DOHH2 (cell line): ENCODE measurements at regions not wholly inside any gene's neighbourhood (a gene's known extent, or its start where the extent isn't known, plus 50 kb on each side); places are given as distances from the start of the nearest gene placed in this dataset.
A peak's percentile ranks its signal among the peaks of the same experiment; 100 is the strongest.
"Not testable (repeated sequence)": the region's sequence is repeated elsewhere in the genome, so short reads cannot be mapped to it uniquely, and the experiment has no call there.

Source experiments
- H3F3A ChIP-seq: fragments of 200-600 bp; sonication (generic), shearing (Covaris generic); 2 replicates; pipeline ENCODE4 v1.6.0; 2016; ENCODE audit warnings: antibody characterized with exemption, mild to moderate bottlenecking; ENCODE audit not compliant: control insufficient read depth, insufficient read depth
- H3K27ac ChIP-seq: fragments of 200-600 bp; sonication (generic); 2 replicates; pipeline ENCODE4 v1.5.1; 2014; ENCODE audit warnings: low read depth, mild to moderate bottlenecking, low read length, moderate library complexity
- H3K27me3 ChIP-seq: fragments of 200-600 bp; sonication (generic); 2 replicates; pipeline ENCODE4 v1.6.1; 2014; ENCODE audit warnings: mild to moderate bottlenecking, low read length, mixed read lengths; ENCODE audit not compliant: control insufficient read depth
- H3K36me3 ChIP-seq: fragments of 200-600 bp; sonication (generic); 2 replicates; pipeline ENCODE4 v1.6.1; 2014; ENCODE audit warnings: mild to moderate bottlenecking, low read length, moderate library complexity, mixed read lengths; ENCODE audit not compliant: control insufficient read depth
- H3K4me1 ChIP-seq: fragments of 200-600 bp; sonication (generic); 2 replicates; pipeline ENCODE4 v1.6.1; 2014; ENCODE audit warnings: mild to moderate bottlenecking, low read length, mixed read lengths; ENCODE audit not compliant: control insufficient read depth
- H3K4me2 ChIP-seq: fragments of 200-600 bp; sonication (generic); 2 replicates; pipeline ENCODE4 v1.6.0; 2014; ENCODE audit warnings: mild to moderate bottlenecking, low read length, moderate library complexity
- H3K4me3 ChIP-seq: fragments of 200-600 bp; sonication (generic); 2 replicates; pipeline ENCODE4 v1.5.1; 2014; ENCODE audit warnings: mild to moderate bottlenecking, low read length, mixed read lengths
- H3K79me2 ChIP-seq: fragments of 200-600 bp; sonication (generic); 2 replicates; pipeline ENCODE4 v1.6.1; 2014; ENCODE audit warnings: mild to moderate bottlenecking, low read length, mixed read lengths; ENCODE audit not compliant: control insufficient read depth
- H3K9me2 ChIP-seq: fragments of 200-600 bp; sonication (generic); replicated peaks from 2 replicates; pipeline ENCODE4 v1.6.1; 2014; ENCODE audit warnings: mild to moderate bottlenecking, low read length, mixed read lengths; ENCODE audit not compliant: control insufficient read depth
- H3K9me3 ChIP-seq: fragments of 200-600 bp; sonication (generic); 2 replicates; pipeline ENCODE4 v1.6.1; 2014; ENCODE audit warnings: antibody characterized with exemption, low read length, mixed read lengths; ENCODE audit not compliant: control insufficient read depth, insufficient read depth
- H4K20me1 ChIP-seq: fragments of 200-600 bp; sonication (generic); 2 replicates; pipeline ENCODE4 v1.6.0; 2014; ENCODE audit warnings: low read depth, mild to moderate bottlenecking, antibody characterized with exemption, low read length, moderate library complexity; ENCODE audit not compliant: control insufficient read depth, insufficient read depth
- TF ChIP-seq, protein P1 (sequence below): fragments of 200-600 bp; sonication (generic); IDR thresholded peaks from one replicate; pipeline ENCODE4 v1.5.1; 2014; ENCODE audit warnings: antibody characterized with exemption, mild to moderate bottlenecking, low read depth, low read length; ENCODE audit not compliant: poor library complexity, severe bottlenecking

DNA sequence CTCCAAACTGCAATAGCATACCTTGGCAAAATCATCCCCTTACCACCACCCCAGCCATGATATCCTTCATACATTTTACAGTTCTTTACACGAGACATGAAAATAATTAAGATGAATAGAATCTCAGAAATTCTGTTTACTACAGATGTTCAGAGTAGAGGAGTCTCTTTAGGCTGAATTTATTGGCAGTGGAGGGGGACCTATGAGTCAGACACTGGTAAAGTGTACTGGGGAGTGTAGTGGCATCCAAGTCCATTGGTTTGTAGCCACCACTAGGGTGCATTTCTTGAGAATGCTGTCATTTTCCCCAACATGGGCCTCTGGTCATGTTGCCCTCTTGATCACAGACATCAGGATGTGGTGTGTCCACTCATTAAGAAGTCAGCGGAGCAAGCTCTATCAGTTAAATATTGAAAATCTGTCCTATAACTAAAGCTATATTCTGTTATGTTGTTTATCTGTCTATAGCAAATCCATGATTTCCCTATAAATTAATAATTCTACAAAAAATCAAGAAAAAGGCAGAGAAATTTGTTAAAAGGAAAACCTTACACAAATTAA lies 672.2 kb downstream of the PRIM2 start:
- H3F3A ChIP-seq, H3K4me1 ChIP-seq, H4K20me1 ChIP-seq, H3K9me3 ChIP-seq, H3K27ac ChIP-seq, H3K27me3 ChIP-seq, H3K79me2 ChIP-seq, H3K4me3 ChIP-seq, H3K4me2 ChIP-seq, H3K36me3 ChIP-seq, H3K9me2 ChIP-seq: not testable (repeated sequence)

DNA sequence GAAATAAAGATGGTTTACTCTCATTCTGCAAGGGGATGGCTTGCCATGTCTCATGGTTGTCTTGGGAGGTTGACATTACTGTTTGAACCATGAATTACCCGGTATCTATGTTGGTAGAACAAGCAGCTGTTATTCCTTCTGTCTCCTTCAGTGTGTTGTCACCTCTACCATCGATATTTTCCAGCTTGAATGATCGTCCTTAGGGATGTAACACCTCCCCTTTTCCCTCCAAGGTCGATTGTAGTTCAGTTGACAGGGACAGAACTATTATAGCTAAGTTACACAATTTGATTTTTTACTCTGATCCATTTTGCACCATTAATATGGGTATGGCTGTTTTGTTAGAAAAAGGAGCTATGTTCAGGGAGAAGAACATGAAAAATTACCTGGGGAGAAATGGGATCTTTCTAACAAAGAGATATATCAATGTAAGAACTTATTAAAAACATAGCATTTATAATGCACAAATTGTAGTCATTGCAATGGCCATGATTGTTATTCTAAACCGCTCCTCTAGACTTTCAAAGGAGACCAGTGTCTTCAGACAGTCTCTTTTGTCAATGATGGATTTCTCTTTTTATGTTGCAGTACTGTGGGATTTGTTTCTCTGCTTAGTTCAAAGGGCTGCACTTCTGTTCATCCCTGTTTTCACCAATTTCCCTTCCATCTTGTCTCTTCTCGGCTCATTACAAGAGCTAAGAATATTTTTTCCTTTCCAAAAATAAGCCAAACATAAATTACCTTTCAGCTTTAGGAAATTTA lies 681.6 kb downstream of the PRIM2 start:
- H3K4me1 ChIP-seq, H3K9me2 ChIP-seq, H4K20me1 ChIP-seq, H3K4me2 ChIP-seq, H3F3A ChIP-seq, H3K27me3 ChIP-seq, H3K27ac ChIP-seq, H3K4me3 ChIP-seq, H3K79me2 ChIP-seq, H3K9me3 ChIP-seq, H3K36me3 ChIP-seq: not testable (repeated sequence)

DNA sequence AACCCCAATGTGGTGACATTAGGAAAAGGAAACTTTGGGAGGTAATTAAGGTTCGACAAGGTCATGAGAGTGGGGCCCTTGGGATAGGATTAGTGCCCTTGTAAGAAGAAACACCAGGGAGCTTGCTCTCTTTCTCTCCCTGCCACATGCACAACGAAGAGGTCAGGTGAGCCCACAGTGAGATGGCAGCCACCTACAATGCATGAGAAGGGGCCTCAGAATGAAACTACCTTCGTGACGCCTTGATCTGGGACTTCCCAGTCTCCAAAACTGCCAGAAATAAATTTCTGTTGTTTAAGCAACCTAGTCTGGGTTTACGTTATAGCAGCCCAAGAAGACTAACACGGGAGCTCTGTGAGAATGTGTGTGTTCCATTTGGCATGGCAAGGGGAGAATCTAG lies 682.8 kb downstream of the PRIM2 start:
- not testable (repeated sequence) for H3K27ac ChIP-seq, H3K4me2 ChIP-seq, H3K4me3 ChIP-seq, H3K79me2 ChIP-seq, H3F3A ChIP-seq, H3K27me3 ChIP-seq, H3K4me1 ChIP-seq, H3K9me2 ChIP-seq, H4K20me1 ChIP-seq, H3K9me3 ChIP-seq, H3K36me3 ChIP-seq

DNA sequence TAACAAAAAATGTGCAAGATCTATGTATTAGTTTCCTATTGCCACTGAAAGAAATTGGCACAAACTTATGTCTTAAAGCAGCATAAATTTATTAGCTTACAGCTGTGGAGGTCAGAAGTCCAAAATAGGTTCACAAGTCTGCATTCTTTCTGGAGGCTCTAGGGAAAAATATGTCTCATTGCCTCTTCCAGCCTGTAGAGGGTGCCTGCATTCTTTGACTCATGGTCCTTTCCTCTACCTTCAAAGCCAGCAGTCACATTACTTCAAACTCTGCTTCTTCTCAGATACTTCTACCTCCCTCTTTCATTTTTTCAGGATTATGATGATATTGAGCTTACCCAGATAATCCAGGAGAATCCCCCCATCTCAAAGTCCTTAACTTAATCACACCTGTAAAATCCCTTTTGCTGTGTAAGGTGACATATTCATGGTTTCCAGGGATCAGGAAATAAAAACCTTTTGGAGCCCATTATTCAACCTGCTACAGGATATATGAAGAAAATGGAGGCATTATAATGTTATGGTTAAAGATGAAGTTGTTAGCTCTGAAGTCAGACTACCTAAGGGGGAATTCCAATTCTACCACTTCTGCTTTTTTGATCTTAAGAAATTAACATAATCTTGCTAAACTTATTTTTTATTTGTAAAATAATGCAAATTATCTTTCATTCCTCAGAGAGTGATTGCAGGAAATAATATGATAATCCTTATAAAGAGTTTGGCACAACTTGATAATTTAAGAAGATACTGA lies 686.2 kb downstream of the PRIM2 start:
- H4K20me1 ChIP-seq, H3K9me3 ChIP-seq, H3K36me3 ChIP-seq, H3K27ac ChIP-seq, H3K27me3 ChIP-seq, H3F3A ChIP-seq, H3K9me2 ChIP-seq, H3K4me2 ChIP-seq, H3K79me2 ChIP-seq, H3K4me1 ChIP-seq, H3K4me3 ChIP-seq: not testable (repeated sequence)
- TF ChIP-seq, protein P1, sequence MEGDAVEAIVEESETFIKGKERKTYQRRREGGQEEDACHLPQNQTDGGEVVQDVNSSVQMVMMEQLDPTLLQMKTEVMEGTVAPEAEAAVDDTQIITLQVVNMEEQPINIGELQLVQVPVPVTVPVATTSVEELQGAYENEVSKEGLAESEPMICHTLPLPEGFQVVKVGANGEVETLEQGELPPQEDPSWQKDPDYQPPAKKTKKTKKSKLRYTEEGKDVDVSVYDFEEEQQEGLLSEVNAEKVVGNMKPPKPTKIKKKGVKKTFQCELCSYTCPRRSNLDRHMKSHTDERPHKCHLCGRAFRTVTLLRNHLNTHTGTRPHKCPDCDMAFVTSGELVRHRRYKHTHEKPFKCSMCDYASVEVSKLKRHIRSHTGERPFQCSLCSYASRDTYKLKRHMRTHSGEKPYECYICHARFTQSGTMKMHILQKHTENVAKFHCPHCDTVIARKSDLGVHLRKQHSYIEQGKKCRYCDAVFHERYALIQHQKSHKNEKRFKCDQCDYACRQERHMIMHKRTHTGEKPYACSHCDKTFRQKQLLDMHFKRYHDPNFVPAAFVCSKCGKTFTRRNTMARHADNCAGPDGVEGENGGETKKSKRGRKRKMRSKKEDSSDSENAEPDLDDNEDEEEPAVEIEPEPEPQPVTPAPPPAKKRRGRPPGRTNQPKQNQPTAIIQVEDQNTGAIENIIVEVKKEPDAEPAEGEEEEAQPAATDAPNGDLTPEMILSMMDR: peak; percentile 39

DNA sequence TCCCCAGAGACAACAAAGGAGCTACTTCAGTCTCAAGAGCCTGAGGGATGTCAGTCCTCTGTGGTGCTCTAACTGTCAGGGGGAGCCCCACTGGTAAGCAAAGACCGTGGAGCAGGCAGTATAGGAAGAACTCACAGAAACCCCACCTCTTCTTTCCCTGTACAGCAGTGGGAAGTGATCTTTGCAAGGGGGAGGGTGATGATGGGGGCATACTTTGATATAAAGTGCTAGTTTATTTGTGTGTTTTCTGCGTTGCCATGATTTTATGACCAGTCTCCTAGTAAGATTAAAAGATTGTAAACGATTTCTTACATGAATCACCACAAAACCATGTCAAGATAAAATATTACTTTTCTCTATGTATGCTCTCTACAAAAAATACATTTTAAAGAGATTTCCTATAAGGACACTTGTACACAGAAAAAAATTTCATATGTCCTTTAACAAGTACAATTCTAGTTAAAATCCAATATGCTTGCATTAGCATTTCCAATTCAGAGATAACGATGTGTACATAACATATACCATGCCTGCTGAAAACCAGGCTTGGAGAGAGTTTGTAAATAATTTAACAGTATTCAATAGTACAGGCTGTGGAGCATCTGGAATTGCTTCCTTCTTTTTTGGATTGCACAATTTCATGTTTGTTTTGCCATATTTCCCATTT lies 690.0 kb downstream of the PRIM2 start:
- H3K27me3 ChIP-seq, H3F3A ChIP-seq, H3K36me3 ChIP-seq, H3K4me2 ChIP-seq, H3K4me1 ChIP-seq, H3K9me2 ChIP-seq, H3K4me3 ChIP-seq, H3K9me3 ChIP-seq, H3K79me2 ChIP-seq, H4K20me1 ChIP-seq, H3K27ac ChIP-seq: not testable (repeated sequence)

GRCh38 chr6:58008001-58008335 lies 690.5 kb downstream of the PRIM2 start:
- not testable (repeated sequence) for H3K79me2 ChIP-seq, H3K4me1 ChIP-seq, H3F3A ChIP-seq, H3K36me3 ChIP-seq, H3K4me2 ChIP-seq, H4K20me1 ChIP-seq, H3K27ac ChIP-seq, H3K27me3 ChIP-seq, H3K9me2 ChIP-seq, H3K4me3 ChIP-seq, H3K9me3 ChIP-seq

GRCh38 chr6:58011954-58012600 lies 694.6 kb downstream of the PRIM2 start:
- not testable (repeated sequence) for H3K27me3 ChIP-seq, H3K4me1 ChIP-seq, H3F3A ChIP-seq, H3K36me3 ChIP-seq, H3K27ac ChIP-seq, H3K9me2 ChIP-seq, H3K4me2 ChIP-seq, H3K9me3 ChIP-seq, H3K4me3 ChIP-seq, H4K20me1 ChIP-seq, H3K79me2 ChIP-seq
